ENCODE measurements at regions not wholly inside any gene's neighbourhood (a gene's known extent, or its start where the extent isn't known, plus 50 kb on each side); places are given as distances from the start of the nearest gene placed in this dataset.
A peak's percentile ranks its signal among the peaks of the same experiment; 100 is the strongest.

DNA sequence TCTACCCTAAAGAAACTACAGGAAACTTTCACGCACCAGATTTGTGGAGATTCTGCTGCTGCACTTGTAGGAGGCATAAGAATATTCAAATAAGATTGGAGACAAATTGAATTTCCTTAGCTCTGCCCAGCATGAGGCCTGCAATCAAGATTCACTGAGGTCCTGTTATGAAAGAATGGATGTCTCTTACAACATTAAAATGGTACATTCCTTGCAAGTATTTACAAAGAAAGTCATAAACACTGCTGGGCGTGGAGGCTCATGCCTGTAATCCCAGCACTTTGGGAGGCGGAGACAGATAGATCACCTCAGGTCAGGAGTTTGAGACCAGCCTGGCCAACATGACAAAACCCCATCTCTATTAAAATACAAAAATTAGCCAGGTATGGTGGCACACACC, 74.0 kb upstream of the MAP3K4 start:
- no peak for FAIRE-seq
- H3K27ac ChIP-seq: no peak overlapping the region
- intact Hi-C loops (cut with DNase I): no loop called here
- no peaks in the 10 kb centered on the region for H3K27me3 ChIP-seq
- peaks cover 0 to 3% (median 0%) of the 10 kb centered on the region in 3 donors for H3K4me1 ChIP-seq
- H3K9me3 ChIP-seq: no peaks in the 10 kb centered on the region
- H3K4me3 ChIP-seq: no peak overlapping the region
- 94 to 97% methylated on average over 3 of the region's 3 CpGs for WGBS, 2 donors
- TF ChIP-seq, protein P1, sequence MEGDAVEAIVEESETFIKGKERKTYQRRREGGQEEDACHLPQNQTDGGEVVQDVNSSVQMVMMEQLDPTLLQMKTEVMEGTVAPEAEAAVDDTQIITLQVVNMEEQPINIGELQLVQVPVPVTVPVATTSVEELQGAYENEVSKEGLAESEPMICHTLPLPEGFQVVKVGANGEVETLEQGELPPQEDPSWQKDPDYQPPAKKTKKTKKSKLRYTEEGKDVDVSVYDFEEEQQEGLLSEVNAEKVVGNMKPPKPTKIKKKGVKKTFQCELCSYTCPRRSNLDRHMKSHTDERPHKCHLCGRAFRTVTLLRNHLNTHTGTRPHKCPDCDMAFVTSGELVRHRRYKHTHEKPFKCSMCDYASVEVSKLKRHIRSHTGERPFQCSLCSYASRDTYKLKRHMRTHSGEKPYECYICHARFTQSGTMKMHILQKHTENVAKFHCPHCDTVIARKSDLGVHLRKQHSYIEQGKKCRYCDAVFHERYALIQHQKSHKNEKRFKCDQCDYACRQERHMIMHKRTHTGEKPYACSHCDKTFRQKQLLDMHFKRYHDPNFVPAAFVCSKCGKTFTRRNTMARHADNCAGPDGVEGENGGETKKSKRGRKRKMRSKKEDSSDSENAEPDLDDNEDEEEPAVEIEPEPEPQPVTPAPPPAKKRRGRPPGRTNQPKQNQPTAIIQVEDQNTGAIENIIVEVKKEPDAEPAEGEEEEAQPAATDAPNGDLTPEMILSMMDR (IDR thresholded peaks at IDR 0.05): no peak
- no peak for DNase-seq
- no peaks in the 10 kb centered on the region for H3K36me3 ChIP-seq
- no peak for ATAC-seq

DNA sequence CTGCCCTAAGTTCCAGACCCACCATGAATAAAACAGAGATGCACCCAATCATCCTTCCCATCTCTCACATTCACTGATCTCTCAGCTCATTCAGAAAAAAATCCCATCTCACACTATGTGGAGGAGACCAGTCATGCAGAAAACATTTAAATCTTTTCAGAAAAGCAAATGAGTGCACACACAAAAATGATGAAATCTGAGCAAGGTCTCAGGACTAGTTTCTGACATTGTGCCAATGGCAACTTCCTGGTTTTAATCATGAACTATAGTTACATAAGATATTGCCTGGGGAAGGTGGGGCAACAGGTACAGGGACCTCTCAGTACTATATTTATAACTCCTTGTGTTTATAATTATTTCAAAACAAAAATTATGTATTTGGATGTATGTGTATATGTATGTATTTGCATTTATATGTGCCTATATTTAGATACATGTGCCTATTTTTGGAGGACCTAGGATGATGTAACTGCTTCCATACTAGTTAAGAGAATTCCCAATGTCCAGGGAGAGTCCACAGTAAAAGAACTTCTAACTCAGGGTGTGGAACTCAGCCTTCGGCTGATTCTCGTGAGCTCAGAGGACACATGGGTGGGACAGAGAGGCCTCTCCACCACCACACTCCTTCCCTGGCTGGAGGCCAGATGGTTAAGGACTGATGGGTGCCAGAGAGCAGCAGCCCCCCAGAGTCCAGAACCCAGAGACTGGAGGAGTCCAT, 71.7 kb upstream of the MAP3K4 start:
- H3K9me3 ChIP-seq: no peaks in the 10 kb centered on the region
- DNase-seq (peak in 1 of 6 donors; percentile 31), ATAC-seq (peak; percentile 43 to 90 (median 83)), FAIRE-seq (no peak)
- TF ChIP-seq, protein P1 (IDR thresholded peaks at IDR 0.05): no peak
- intact Hi-C loops (cut with DNase I): no loop called here
- no peaks in the 10 kb centered on the region for H3K27me3 ChIP-seq
- H3K36me3 ChIP-seq: no peaks in the 10 kb centered on the region
- 83 to 94% methylated on average over 2 of the region's 2 CpGs for WGBS, 2 donors
- H3K27ac ChIP-seq: no peak overlapping the region
- H3K4me3 ChIP-seq: no peak overlapping the region
- peaks cover 0 to 3% (median 0%) of the 10 kb centered on the region in 3 donors for H3K4me1 ChIP-seq

DNA sequence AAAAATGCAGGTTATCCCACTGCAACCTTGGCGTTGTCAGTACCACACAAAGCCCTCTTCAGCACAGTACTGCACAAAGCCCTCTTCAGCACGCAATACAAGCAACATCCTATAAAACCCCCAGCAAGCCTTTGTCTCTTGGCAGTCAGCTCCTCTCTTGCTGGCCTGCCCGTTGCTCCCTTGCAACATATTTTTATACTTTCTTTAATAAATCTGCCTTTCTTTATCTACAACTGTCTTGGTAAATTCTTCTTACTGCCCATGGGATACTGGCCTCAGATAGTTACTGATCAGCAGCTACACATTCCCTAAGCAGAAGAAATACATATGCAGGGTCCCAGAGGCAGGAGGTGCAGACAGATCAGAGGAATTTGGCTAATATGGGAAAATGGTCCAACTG, 70.5 kb upstream of the MAP3K4 start:
- H3K27me3 ChIP-seq: no peaks in the 10 kb centered on the region
- intact Hi-C loops (cut with DNase I): no loop called here
- FAIRE-seq: no peak
- WGBS, 2 donors: 91 to 95% methylated on average over 3 of the region's 3 CpGs
- H3K27ac ChIP-seq: no peak overlapping the region
- no peak overlapping the region for H3K4me3 ChIP-seq
- H3K4me1 ChIP-seq: peaks cover 0 to 3% (median 0%) of the 10 kb centered on the region in 3 donors
- TF ChIP-seq, protein P1 (IDR thresholded peaks at IDR 0.05): no peak
- H3K9me3 ChIP-seq: no peaks in the 10 kb centered on the region
- DNase-seq: no peak
- no peaks in the 10 kb centered on the region for H3K36me3 ChIP-seq
- no peak for ATAC-seq

DNA sequence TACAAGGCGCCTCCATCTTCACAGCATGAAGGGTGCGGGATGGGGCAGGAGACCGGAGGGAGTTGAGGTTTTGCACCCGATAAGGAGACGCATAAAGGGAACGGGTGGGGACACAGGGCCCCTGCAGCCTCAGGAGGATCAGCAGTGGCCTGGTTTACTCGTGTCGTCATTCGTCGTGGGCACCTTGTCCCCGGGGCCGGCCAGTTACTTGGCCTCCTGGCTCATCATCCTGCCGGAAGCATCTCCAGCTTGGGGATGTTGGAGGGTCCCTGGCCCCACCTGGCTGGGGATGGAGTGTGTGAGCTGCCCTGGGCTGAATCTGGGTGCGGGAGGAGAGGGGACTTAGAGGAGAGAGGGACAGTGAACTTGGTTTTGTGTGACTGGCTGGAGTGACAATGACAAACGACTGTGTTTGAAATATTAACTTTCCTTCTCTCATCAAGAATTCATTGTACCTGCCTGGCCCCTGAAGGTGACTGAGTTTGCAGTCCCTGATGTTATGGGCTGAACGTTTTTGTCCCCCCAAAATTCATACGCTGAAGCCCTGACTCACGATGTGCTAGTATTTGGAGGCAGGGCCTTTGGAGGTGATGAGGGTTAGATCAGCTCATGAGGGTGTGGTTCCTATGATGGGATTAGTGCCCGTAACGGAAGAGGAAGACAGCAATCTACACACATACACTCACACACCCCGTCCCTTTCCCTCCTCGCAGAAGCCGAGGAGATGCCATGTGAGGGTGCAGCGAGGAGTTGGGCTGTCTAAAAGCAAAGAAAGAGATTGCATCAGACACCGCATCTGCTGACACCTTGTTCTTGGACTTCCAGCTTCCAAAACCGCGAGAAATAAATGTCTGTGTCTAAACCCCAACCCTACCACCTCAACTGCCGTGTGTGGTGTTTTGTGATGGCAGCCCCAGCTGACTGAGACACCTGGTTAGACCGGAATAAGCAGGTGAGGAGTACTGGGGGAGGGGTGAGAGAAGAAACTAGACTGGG, 65.0 kb upstream of the MAP3K4 start:
- TF ChIP-seq, protein P1 (IDR thresholded peaks at IDR 0.05): no peak
- intact Hi-C loops (cut with DNase I): loop anchor here in 1 of 3 donors (5.0 kb wide), 1 partner anchor 441 kb away; no protein-coding TSS in a partner anchor
- 79 to 81% methylated on average over 29 of the region's 29 CpGs for WGBS, 2 donors

More for the DNA sequence above, 65.0 kb upstream of the MAP3K4 start:
- Histone ChIP-seq H3K4me3 (no peak overlapping the region), H3K27me3 (no peaks in the 10 kb centered on the region), H3K9me3 (no peaks in the 10 kb centered on the region), H3K27ac (no peak overlapping the region), H3K36me3 (no peaks in the 10 kb centered on the region), H3K4me1 (peaks cover 0 to 4% (median 0%) of the 10 kb centered on the region in 3 donors)
- no peak for ATAC-seq
- DNase-seq: peak in 1 of 6 donors; percentile 50
- no peak for FAIRE-seq
